Hepatocyte (in vitro differentiated cells): ENCODE measurements at regions not wholly inside any gene's neighbourhood (a gene's known extent, or its start where the extent isn't known, plus 50 kb on each side); places are given as distances from the start of the nearest gene placed in this dataset.

Experiments used
- DNase-seq: peaks from one replicate; pipeline ENCODE4 v3.0.0-alpha.2; 2016; ENCODE audit warnings: low spot score
- H2AFZ ChIP-seq: fragments of 200-600 bp; sonication (generic); 2 replicates; pipeline ENCODE4 v1.6.0; 2016; ENCODE audit warnings: antibody characterized with exemption, mild to moderate bottlenecking
- H3K27ac ChIP-seq: fragments of 200-600 bp; sonication (generic); 2 replicates; pipeline ENCODE4 v1.5.1; 2016; ENCODE audit warnings: mild to moderate bottlenecking
- H3K27me3 ChIP-seq: fragments of 200-600 bp; sonication (generic); 2 replicates; pipeline ENCODE4 v1.6.1; 2016
- H3K36me3 ChIP-seq: fragments of 200-600 bp; sonication (generic); replicated peaks from 2 replicates; pipeline ENCODE4 v1.5.1; 2016; ENCODE audit warnings: low read depth; ENCODE audit not compliant: insufficient read depth
- H3K4me1 ChIP-seq: fragments of 200-600 bp; sonication (generic); 2 replicates; pipeline ENCODE4 v1.5.1; 2016; ENCODE audit warnings: mild to moderate bottlenecking, moderate library complexity; ENCODE audit not compliant: insufficient read depth
- H3K4me2 ChIP-seq: fragments of 200-600 bp; sonication (generic); 2 replicates; pipeline ENCODE4 v1.6.0; 2016
- H3K4me3 ChIP-seq: fragments of 200-600 bp; sonication (generic); 2 replicates; pipeline ENCODE4 v1.5.1; 2016; ENCODE audit warnings: mild to moderate bottlenecking
- H3K79me2 ChIP-seq: fragments of 200-600 bp; sonication (generic); 2 replicates; pipeline ENCODE4 v1.6.0; 2017; ENCODE audit warnings: mild to moderate bottlenecking
- H3K9me2 ChIP-seq: fragments of 200-600 bp; sonication (generic); replicated peaks from 2 replicates; pipeline ENCODE4 v1.6.0; 2017; ENCODE audit warnings: mild to moderate bottlenecking; ENCODE audit not compliant: insufficient read depth
- H3K9me3 ChIP-seq: fragments of 200-600 bp; sonication (generic); 2 replicates; pipeline ENCODE4 v1.5.1; 2016; ENCODE audit warnings: low read depth, mild to moderate bottlenecking
- H4K20me1 ChIP-seq: fragments of 200-600 bp; sonication (generic); 2 replicates; pipeline ENCODE4 v1.6.0; 2016; ENCODE audit warnings: mild to moderate bottlenecking; ENCODE audit not compliant: insufficient read depth, poor library complexity, severe bottlenecking
- CTCF ChIP-seq: fragments of 200-600 bp; sonication (generic); IDR thresholded peaks from 2 replicates; pipeline ENCODE4 v1.5.1; 2016; ENCODE audit warnings: antibody characterized with exemption, mild to moderate bottlenecking; ENCODE audit not compliant: poor library complexity
- EZH2 ChIP-seq: fragments of 200-600 bp; sonication (generic); IDR thresholded peaks from 2 replicates; pipeline ENCODE4 v1.6.1; 2016; ENCODE audit warnings: antibody characterized with exemption, mild to moderate bottlenecking, borderline replicate concordance
- EZH2phosphoT487 ChIP-seq: fragments of 200-600 bp; sonication (generic); IDR thresholded peaks from one replicate; pipeline ENCODE4 v1.6.1; 2018; ENCODE audit warnings: antibody characterized with exemption, mild to moderate bottlenecking, low read depth, moderate library complexity; ENCODE audit not compliant: unreplicated experiment, severe bottlenecking
- WGBS: methylation state at CpG from one replicate; pipeline ENCODE4 v1.1.6; 2016; ENCODE audit warnings: low lambda C conversion rate; ENCODE audit errors: missing lambda C conversion rate; 5-methylcytosine and 5-hydroxymethylcytosine counted together

GRCh38 chr3:113063126-113063894, 72.5 kb downstream of the GTPBP8 start:
- H3K9me3 ChIP-seq, result no peaks in the 10 kb centered on the region
- H3K4me1 ChIP-seq, result peaks cover 3% of the 10 kb centered on the region
- no peaks in the 10 kb centered on the region for H3K79me2 ChIP-seq
- no peak overlapping the region for H3K27ac ChIP-seq
- H2AFZ ChIP-seq, result no peak overlapping the region
- 84% methylated on average over 4 of the region's 4 CpGs for WGBS
- DNase-seq, result no peak
- no peak overlapping the region for H3K4me3 ChIP-seq
- TF ChIP-seq CTCF (no peak), EZH2phosphoT487 (no peak), EZH2 (no peak)
- H4K20me1 ChIP-seq, result no peaks in the 10 kb centered on the region
- no peaks in the 10 kb centered on the region for H3K9me2 ChIP-seq
- H3K4me2 ChIP-seq, result no peak overlapping the region
- no peaks in the 10 kb centered on the region for H3K36me3 ChIP-seq
- H3K27me3 ChIP-seq, result no peaks in the 10 kb centered on the region

DNA sequence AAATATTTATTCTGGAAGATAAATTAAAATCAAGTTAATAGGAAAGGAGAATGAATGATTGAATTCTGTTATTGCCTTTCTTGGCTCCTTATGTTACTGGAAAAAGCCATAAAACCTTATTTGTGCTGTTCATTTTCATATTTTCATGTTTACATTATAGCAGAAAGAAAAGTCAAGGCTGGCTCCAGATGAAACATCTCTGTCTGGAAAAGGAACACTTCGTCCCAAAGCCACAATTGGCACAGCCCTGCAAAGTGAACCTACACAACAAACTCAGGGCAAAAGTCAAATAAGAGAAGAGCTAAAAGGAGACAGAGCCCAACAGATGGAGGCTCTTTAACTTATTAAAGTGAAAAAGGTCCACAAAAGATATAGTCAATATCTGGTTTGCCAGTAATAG, 73.4 kb downstream of the GTPBP8 start:
- no peak for DNase-seq
- Histone ChIP-seq H3K9me2 (no peaks in the 10 kb centered on the region), H3K79me2 (no peaks in the 10 kb centered on the region), H3K9me3 (no peaks in the 10 kb centered on the region), H3K27me3 (no peaks in the 10 kb centered on the region), H3K36me3 (no peaks in the 10 kb centered on the region), H2AFZ (no peak overlapping the region), H3K4me1 (peaks cover 3% of the 10 kb centered on the region), H3K4me2 (no peak overlapping the region), H3K4me3 (no peak overlapping the region), H3K27ac (peak overlapping the region; percentile 6), H4K20me1 (no peaks in the 10 kb centered on the region)
- 71% methylated on average over 1 of the region's 1 CpG for WGBS
- TF ChIP-seq EZH2 (no peak), EZH2phosphoT487 (no peak), CTCF (no peak)

- DNase-seq, result no peak
- no peaks in the 10 kb centered on the region for H4K20me1 ChIP-seq
- no peaks in the 10 kb centered on the region for H3K79me2 ChIP-seq
- no peak overlapping the region for H3K27ac ChIP-seq
- 95% methylated on average over 3 of the region's 3 CpGs for WGBS
- TF ChIP-seq EZH2phosphoT487, result no peak
- TF ChIP-seq CTCF, result no peak
- no peak for TF ChIP-seq EZH2
- peaks cover 3% of the 10 kb centered on the region for H3K4me1 ChIP-seq
- no peaks in the 10 kb centered on the region for H3K9me3 ChIP-seq
- no peaks in the 10 kb centered on the region for H3K9me2 ChIP-seq
- H3K4me3 ChIP-seq, result no peak overlapping the region
- H3K36me3 ChIP-seq, result no peaks in the 10 kb centered on the region
- H3K27me3 ChIP-seq, result no peaks in the 10 kb centered on the region
- no peak overlapping the region for H3K4me2 ChIP-seq
- no peak overlapping the region for H2AFZ ChIP-seq
Observed at GRCh38 chr3:113065336-113065735, 74.6 kb downstream of the GTPBP8 start.
